ENCODE measurements at regions not wholly inside any gene's neighbourhood (a gene's known extent, or its start where the extent isn't known, plus 50 kb on each side); places are given as distances from the start of the nearest gene placed in this dataset.

- Histone ChIP-seq H3F3A (ENCODE audit: low read depth) (no peaks in the 10 kb centered on the region), H3K4me2 (ENCODE audit: low read depth, low read length, poor library complexity, severe bottlenecking) (no peak overlapping the region), H3K4me1 (ENCODE audit: insufficient read depth, low read length, poor library complexity, severe bottlenecking) (no peaks in the 10 kb centered on the region), H3K36me3 (ENCODE audit: insufficient read depth, low read length) (no peaks in the 10 kb centered on the region), H3K27me3 (ENCODE audit: insufficient read depth, low read length, poor library complexity, severe bottlenecking) (no peaks in the 10 kb centered on the region), H3K4me3 (ENCODE audit: low read length, poor library complexity, severe bottlenecking) (no peak overlapping the region), H3K9me3 (ENCODE audit: insufficient read depth, low read depth, low read length) (no peaks in the 10 kb centered on the region), H4K20me1 (ENCODE audit: insufficient read depth, low read length, poor library complexity, severe bottlenecking) (no peaks in the 10 kb centered on the region), H3K9me2 (replicated peaks; ENCODE audit: low read depth, low read length) (no peaks in the 10 kb centered on the region), H3K9ac (ENCODE audit: low read depth, low read length, poor library complexity, severe bottlenecking) (no peak overlapping the region), H3K79me2 (ENCODE audit: insufficient read depth, low read length) (no peaks in the 10 kb centered on the region), H2AFZ (ENCODE audit: low read length) (no peak overlapping the region)
- TF ChIP-seq CTCF (conservative IDR thresholded peaks at IDR 0.05; ENCODE audit: low read length) (no peak), EZH2phosphoT487 (IDR thresholded peaks at IDR 0.05; ENCODE audit: borderline replicate concordance) (no peak)
Observed at GRCh38 chr4:20085653-20086052, 166.1 kb upstream of the SLIT2 start.

- TF ChIP-seq CTCF (conservative IDR thresholded peaks at IDR 0.05; ENCODE audit: low read length) (no peak), EZH2phosphoT487 (IDR thresholded peaks at IDR 0.05; ENCODE audit: borderline replicate concordance) (no peak)
- Histone ChIP-seq H3K4me3 (ENCODE audit: low read length, poor library complexity, severe bottlenecking) (no peak overlapping the region), H3F3A (ENCODE audit: low read depth) (no peaks in the 10 kb centered on the region), H3K36me3 (ENCODE audit: insufficient read depth, low read length) (no peaks in the 10 kb centered on the region), H4K20me1 (ENCODE audit: insufficient read depth, low read length, poor library complexity, severe bottlenecking) (no peaks in the 10 kb centered on the region), H3K4me1 (ENCODE audit: insufficient read depth, low read length, poor library complexity, severe bottlenecking) (no peaks in the 10 kb centered on the region), H3K4me2 (ENCODE audit: low read depth, low read length, poor library complexity, severe bottlenecking) (no peak overlapping the region), H3K9me2 (replicated peaks; ENCODE audit: low read depth, low read length) (no peaks in the 10 kb centered on the region), H3K79me2 (ENCODE audit: insufficient read depth, low read length) (no peaks in the 10 kb centered on the region), H3K9ac (ENCODE audit: low read depth, low read length, poor library complexity, severe bottlenecking) (no peak overlapping the region), H2AFZ (ENCODE audit: low read length) (no peak overlapping the region), H3K9me3 (ENCODE audit: insufficient read depth, low read depth, low read length) (no peaks in the 10 kb centered on the region), H3K27me3 (ENCODE audit: insufficient read depth, low read length, poor library complexity, severe bottlenecking) (no peaks in the 10 kb centered on the region)
Observed at GRCh38 chr4:20085156-20085555, 166.5 kb upstream of the SLIT2 start.

GRCh38 chr4:20084488-20084887 is 167.2 kb upstream of the SLIT2 start:
- H3K27me3 ChIP-seq (ENCODE audit: insufficient read depth, low read length, poor library complexity, severe bottlenecking) = no peaks in the 10 kb centered on the region
- H3K4me2 ChIP-seq (ENCODE audit: low read depth, low read length, poor library complexity, severe bottlenecking) = no peak overlapping the region
- no peak overlapping the region for H2AFZ ChIP-seq (ENCODE audit: low read length)
- H3K36me3 ChIP-seq (ENCODE audit: insufficient read depth, low read length) = no peaks in the 10 kb centered on the region
- H3K4me1 ChIP-seq (ENCODE audit: insufficient read depth, low read length, poor library complexity, severe bottlenecking) = no peaks in the 10 kb centered on the region
- no peaks in the 10 kb centered on the region for H3K79me2 ChIP-seq (ENCODE audit: insufficient read depth, low read length)
- no peak overlapping the region for H3K4me3 ChIP-seq (ENCODE audit: low read length, poor library complexity, severe bottlenecking)
- H3K9me2 ChIP-seq (replicated peaks; ENCODE audit: low read depth, low read length) = no peaks in the 10 kb centered on the region
- H3F3A ChIP-seq (ENCODE audit: low read depth) = no peaks in the 10 kb centered on the region
- no peaks in the 10 kb centered on the region for H3K9me3 ChIP-seq (ENCODE audit: insufficient read depth, low read depth, low read length)
- no peaks in the 10 kb centered on the region for H4K20me1 ChIP-seq (ENCODE audit: insufficient read depth, low read length, poor library complexity, severe bottlenecking)
- no peak overlapping the region for H3K9ac ChIP-seq (ENCODE audit: low read depth, low read length, poor library complexity, severe bottlenecking)
- TF ChIP-seq EZH2phosphoT487 (IDR thresholded peaks at IDR 0.05; ENCODE audit: borderline replicate concordance) (no peak), CTCF (conservative IDR thresholded peaks at IDR 0.05; ENCODE audit: low read length) (no peak)

All from Loucy (cell line).